GM12873 (cell line): ENCODE measurements at regions not wholly inside any gene's neighbourhood (a gene's known extent, or its start where the extent isn't known, plus 50 kb on each side); places are given as distances from the start of the nearest gene placed in this dataset.

Experiments used
- CTCF ChIP-seq: IDR thresholded peaks from 2 replicates; pipeline ENCODE4 v1.5.1; 2012; ENCODE audit warnings: low read depth, mild to moderate bottlenecking, moderate library complexity, low read length, control low read depth; ENCODE audit not compliant: insufficient read depth; ENCODE audit errors: missing control alignments

- TF ChIP-seq CTCF, result no peak
Observed at GRCh38 chr2:56444339-56444738, 260.5 kb downstream of the CCDC85A start.

GRCh38 chr2:56448403-56449001, 264.7 kb downstream of the CCDC85A start:
- TF ChIP-seq CTCF, result no peak

- no peak for TF ChIP-seq CTCF
Observed at GRCh38 chr2:56449002-56449431, 265.2 kb downstream of the CCDC85A start.

GRCh38 chr2:56449449-56449860, 265.7 kb downstream of the CCDC85A start:
- TF ChIP-seq CTCF, result no peak

- no peak for TF ChIP-seq CTCF
Observed at GRCh38 chr2:56450047-56450446, 266.3 kb downstream of the CCDC85A start.

GRCh38 chr2:56450772-56451171, 267.0 kb downstream of the CCDC85A start:
- TF ChIP-seq CTCF, result no peak

GRCh38 chr2:56455642-56456041, 271.9 kb downstream of the CCDC85A start:
- no peak for TF ChIP-seq CTCF
